Activated CD4-positive, alpha-beta memory T cell treated with anti-CD3 and anti-CD28 coated beads, Interleukin-2, amount 10 ng/mL, durations not matched to agents 7 days and 5 days (primary cell): ENCODE measurements at regions not wholly inside any gene's neighbourhood (a gene's known extent, or its start where the extent isn't known, plus 50 kb on each side); places are given as distances from the start of the nearest gene placed in this dataset.
"Not testable (repeated sequence)": the region's sequence is repeated elsewhere in the genome, so short reads cannot be mapped to it uniquely, and the experiment has no call there.

ENCODE experiments used
- CTCF ChIA-PET: fragments of 350-600 bp; sonication (Branson Sonifier 250); formaldehyde crosslinking; loops from one replicate; lab custom pipeline; 2021; ENCODE audit warnings: antibody characterized with exemption, inconsistent platforms; lab: Charles Lee
- POLR2A ChIA-PET: fragments of 350-600 bp; sonication (Branson Sonifier 250); formaldehyde crosslinking; loops from one replicate; lab custom pipeline; 2021; ENCODE audit warnings: antibody characterized with exemption; lab: Charles Lee
- DNase-seq: peaks from one replicate; pipeline ENCODE4 v3.0.0-alpha.2; 2020
- H3K27ac Mint-ChIP-seq: one replicate; pipeline ENCODE4 v1.8.0; 2021; ENCODE audit warnings: mild to moderate bottlenecking, mixed read lengths
- H3K27me3 Mint-ChIP-seq: one replicate; pipeline ENCODE4 v1.8.0; 2021; ENCODE audit warnings: mixed read lengths
- H3K36me3 Mint-ChIP-seq: one replicate; pipeline ENCODE4 v1.8.0; 2021; ENCODE audit warnings: low read depth, mixed read lengths
- H3K4me1 Mint-ChIP-seq: one replicate; pipeline ENCODE4 v1.8.0; 2021; ENCODE audit warnings: mixed read lengths
- H3K4me3 Mint-ChIP-seq: one replicate; pipeline ENCODE4 v1.8.0; 2021; ENCODE audit warnings: mild to moderate bottlenecking, mixed read lengths
- H3K9me3 Mint-ChIP-seq: one replicate; pipeline ENCODE4 v1.8.0; 2021; ENCODE audit warnings: mixed read lengths

DNA sequence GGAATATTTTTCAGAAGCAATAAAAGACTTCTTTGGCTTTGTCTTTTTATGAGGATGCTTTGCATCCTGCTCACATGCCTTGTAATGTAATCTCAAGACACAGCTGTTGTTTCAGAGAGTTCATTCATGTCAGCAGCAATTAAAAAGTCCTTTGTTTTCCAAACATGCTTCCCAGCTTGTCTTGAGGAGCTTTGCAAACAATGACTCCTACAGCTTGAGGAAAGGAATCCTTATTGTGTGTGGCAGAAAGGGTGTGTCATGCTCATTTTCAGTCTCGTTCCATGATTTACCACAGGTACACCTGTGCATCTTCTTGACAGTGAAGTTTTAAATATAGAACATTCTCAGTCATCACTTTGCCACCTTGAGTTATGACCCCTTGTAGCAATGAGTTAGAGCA lies 139.2 kb upstream of the AADAT start:
- Mint-ChIP-seq H3K27ac (no peak overlapping the region), H3K9me3 (no peaks in the 10 kb centered on the region), H3K4me3 (no peak overlapping the region), H3K4me1 (no peaks in the 10 kb centered on the region), H3K36me3 (no peaks in the 10 kb centered on the region), H3K27me3 (no peaks in the 10 kb centered on the region)
- ChIA-PET POLR2A (no interaction called here), CTCF (no interaction called here)
- no peak for DNase-seq

DNA sequence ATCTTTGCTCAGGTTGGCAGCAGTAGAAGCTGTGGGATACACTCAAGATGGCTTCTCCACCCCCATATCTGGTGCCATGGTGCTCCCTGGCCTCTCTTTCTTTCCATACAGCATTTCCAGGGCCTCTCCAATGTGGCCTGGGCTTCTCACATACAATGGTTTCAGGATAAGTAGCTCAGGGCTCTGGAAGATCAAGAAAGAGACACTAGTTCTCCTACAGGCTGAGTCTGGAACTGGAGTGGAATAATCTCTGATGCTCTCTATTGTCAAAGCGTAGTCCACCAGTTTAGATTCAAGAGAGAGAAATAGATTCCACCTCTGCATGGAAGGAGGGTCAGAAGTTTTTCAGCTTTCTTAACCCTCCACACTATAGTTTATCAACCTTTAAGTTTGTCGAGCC lies 138.2 kb upstream of the AADAT start:
- no peaks in the 10 kb centered on the region for H3K27me3 Mint-ChIP-seq
- POLR2A ChIA-PET: no interaction called here

GRCh38 chr4:170226288-170226687 lies 136.5 kb upstream of the AADAT start:
- H3K4me1 Mint-ChIP-seq: no peaks in the 10 kb centered on the region
- CTCF ChIA-PET: no interaction called here
- POLR2A ChIA-PET: no interaction called here
- H3K27ac Mint-ChIP-seq: no peak overlapping the region
- H3K9me3 Mint-ChIP-seq: no peaks in the 10 kb centered on the region
- no peaks in the 10 kb centered on the region for H3K36me3 Mint-ChIP-seq
- DNase-seq: no peak
- no peaks in the 10 kb centered on the region for H3K27me3 Mint-ChIP-seq
- H3K4me3 Mint-ChIP-seq: no peak overlapping the region

More for the DNA sequence above, 138.2 kb upstream of the AADAT start:
- no peaks in the 10 kb centered on the region for H3K36me3 Mint-ChIP-seq
- H3K27ac Mint-ChIP-seq: no peak overlapping the region
- DNase-seq: no peak
- H3K9me3 Mint-ChIP-seq: no peaks in the 10 kb centered on the region
- CTCF ChIA-PET: interaction anchor here (0.6 kb wide), 1 partner anchor 33 kb away, joined by 3 read pairs; no protein-coding TSS in a partner anchor
- no peaks in the 10 kb centered on the region for H3K4me1 Mint-ChIP-seq
- no peak overlapping the region for H3K4me3 Mint-ChIP-seq

DNA sequence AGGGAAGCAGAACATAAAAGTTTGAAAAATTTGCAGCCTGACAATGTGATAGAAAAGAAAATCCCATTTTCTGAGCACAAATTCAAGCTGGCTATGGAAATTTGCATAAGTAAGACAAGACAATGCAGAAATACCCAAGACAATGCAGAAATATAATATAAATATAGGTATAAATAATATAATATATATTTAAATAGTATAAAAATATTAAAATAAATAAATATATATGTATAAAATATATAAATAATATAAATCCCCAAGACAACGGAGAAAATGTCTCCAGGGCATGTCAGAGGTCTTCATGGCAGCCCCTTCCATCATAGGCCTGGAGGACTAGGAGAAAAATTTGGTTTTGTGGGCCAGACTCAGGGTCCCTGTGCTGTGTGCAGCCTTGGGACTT lies 125.0 kb upstream of the AADAT start:
- DNase-seq: no peak
- Mint-ChIP-seq H3K4me3 (no peak overlapping the region), H3K36me3 (no peaks in the 10 kb centered on the region), H3K4me1 (no peaks in the 10 kb centered on the region), H3K9me3 (peaks cover 22% of the 10 kb centered on the region), H3K27ac (no peak overlapping the region), H3K27me3 (no peaks in the 10 kb centered on the region)
- POLR2A ChIA-PET: no interaction called here
- CTCF ChIA-PET: no interaction called here

- Mint-ChIP-seq H3K27ac (no peak overlapping the region), H3K4me1 (no peaks in the 10 kb centered on the region), H3K27me3 (no peaks in the 10 kb centered on the region), H3K36me3 (no peaks in the 10 kb centered on the region), H3K4me3 (no peak overlapping the region), H3K9me3 (peaks cover 22% of the 10 kb centered on the region)
- ChIA-PET POLR2A (no interaction called here), CTCF (no interaction called here)
- no peak for DNase-seq
Observed at GRCh38 chr4:170214101-170214500, 124.3 kb upstream of the AADAT start.

DNA sequence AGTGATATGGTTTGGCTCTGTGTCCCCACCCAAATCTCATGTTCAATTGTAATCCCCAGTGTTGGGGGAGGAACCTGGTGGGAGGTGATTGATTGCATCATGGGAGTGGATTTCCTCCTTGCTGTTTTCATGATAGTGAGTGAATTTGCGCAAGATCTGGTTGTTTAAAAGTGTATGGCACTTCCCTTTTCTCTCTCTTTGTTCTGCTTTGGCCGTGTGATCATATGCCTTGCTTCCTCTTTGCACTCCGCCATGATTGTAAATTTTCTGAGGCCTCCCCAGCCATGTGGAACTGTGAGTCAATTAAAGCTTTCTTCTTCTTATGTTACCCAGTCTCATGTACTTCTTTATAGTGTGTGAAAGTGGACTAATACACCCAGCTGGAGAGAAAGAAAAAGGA lies 113.0 kb upstream of the AADAT start:
- ChIA-PET POLR2A (no interaction called here), CTCF (no interaction called here)
- H3K4me3 Mint-ChIP-seq: no peak overlapping the region
- H3K9me3 Mint-ChIP-seq: peaks cover 9% of the 10 kb centered on the region
- H3K27ac Mint-ChIP-seq: no peak overlapping the region
- no peak for DNase-seq
- no peaks in the 10 kb centered on the region for H3K27me3 Mint-ChIP-seq
- no peaks in the 10 kb centered on the region for H3K36me3 Mint-ChIP-seq
- H3K4me1 Mint-ChIP-seq: no peaks in the 10 kb centered on the region

GRCh38 chr4:170198747-170199146 lies 109.0 kb upstream of the AADAT start:
- no peaks in the 10 kb centered on the region for H3K4me1 Mint-ChIP-seq
- no peaks in the 10 kb centered on the region for H3K27me3 Mint-ChIP-seq
- H3K4me3 Mint-ChIP-seq: no peak overlapping the region
- ChIA-PET POLR2A (no interaction called here), CTCF (interaction anchor here (0.9 kb wide), 1 partner anchor 9 kb away, joined by 3 read pairs; no protein-coding TSS in a partner anchor)
- H3K9me3 Mint-ChIP-seq: peaks cover 7% of the 10 kb centered on the region
- H3K27ac Mint-ChIP-seq: no peak overlapping the region
- no peak for DNase-seq
- H3K36me3 Mint-ChIP-seq: no peaks in the 10 kb centered on the region

DNA sequence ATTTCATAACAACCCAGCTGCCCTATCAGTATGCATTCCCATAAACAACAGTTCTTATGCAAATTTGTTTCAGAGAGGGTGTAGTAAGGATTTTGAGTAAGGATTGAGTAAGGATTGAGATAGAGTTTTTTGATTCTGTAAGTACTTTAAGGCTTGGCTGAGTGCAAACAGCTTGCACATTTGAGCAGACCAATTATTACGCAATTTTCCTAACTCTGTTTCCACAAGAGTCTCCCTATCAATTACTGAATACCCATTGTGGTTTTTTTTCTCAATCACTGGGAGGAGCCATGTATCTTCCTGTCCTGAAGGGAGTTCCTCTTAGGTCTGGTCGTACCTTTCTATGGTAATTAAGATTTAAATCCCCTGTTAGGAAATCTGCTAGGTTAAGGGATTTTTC lies 105.0 kb upstream of the AADAT start:
- CTCF ChIA-PET, H3K36me3 Mint-ChIP-seq, H3K27me3 Mint-ChIP-seq, POLR2A ChIA-PET, H3K4me3 Mint-ChIP-seq, DNase-seq, H3K9me3 Mint-ChIP-seq, H3K27ac Mint-ChIP-seq, H3K4me1 Mint-ChIP-seq: not testable (repeated sequence)

DNA sequence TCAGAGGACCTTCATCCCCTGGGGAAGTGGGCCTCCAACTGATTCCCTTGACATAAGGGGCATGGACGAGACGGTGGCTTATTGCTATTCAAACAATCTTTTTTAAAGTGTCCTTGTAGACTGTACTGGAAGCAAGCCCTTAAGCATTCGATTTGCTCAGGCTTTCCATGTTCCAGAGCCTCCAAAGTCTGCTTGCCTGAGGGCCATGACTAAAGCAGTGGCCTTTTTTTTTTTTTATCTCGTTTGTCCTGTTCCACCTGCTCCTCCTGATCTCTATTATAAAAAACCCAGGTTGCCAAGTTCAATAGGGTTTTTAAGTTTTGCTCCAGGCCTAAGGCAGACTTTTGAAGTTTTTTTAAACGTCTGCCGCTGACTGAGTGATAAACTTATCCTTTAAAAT lies 103.7 kb upstream of the AADAT start:
- no peak for DNase-seq
- POLR2A ChIA-PET: no interaction called here
- H3K36me3 Mint-ChIP-seq: no peaks in the 10 kb centered on the region

DNA sequence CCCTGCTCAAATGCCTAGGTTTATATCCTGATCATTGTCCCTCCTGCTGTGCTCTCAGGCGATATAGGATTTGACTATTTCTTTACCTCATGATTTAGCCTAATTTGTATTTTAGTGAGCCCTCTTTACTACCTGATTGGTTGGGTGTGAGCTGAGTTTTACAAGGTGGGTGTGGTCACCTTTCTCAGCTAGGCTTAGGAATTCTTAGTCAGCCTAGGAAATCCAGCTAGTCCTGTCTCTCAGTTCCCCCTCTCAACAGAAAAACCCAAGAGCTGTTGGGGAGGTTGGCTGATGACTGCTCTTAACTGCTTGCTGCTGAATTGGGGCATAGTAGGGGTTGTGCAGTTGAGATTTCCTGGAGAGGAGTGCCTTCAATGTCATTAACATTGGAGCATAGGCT lies 100.5 kb upstream of the AADAT start:
- Mint-ChIP-seq H3K4me3 (no peak overlapping the region), H3K27me3 (no peaks in the 10 kb centered on the region), H3K36me3 (no peaks in the 10 kb centered on the region), H3K9me3 (no peaks in the 10 kb centered on the region), H3K4me1 (no peaks in the 10 kb centered on the region), H3K27ac (no peak overlapping the region)
- DNase-seq: no peak
- CTCF ChIA-PET: no interaction called here
- POLR2A ChIA-PET: no interaction called here

More for the DNA sequence above, 103.7 kb upstream of the AADAT start:
- Mint-ChIP-seq H3K9me3 (no peaks in the 10 kb centered on the region), H3K27me3 (no peaks in the 10 kb centered on the region), H3K4me1 (no peaks in the 10 kb centered on the region), H3K4me3 (no peak overlapping the region), H3K27ac (no peak overlapping the region)
- CTCF ChIA-PET: no interaction called here

- Mint-ChIP-seq H3K27me3 (no peaks in the 10 kb centered on the region), H3K27ac (no peak overlapping the region), H3K4me1 (no peaks in the 10 kb centered on the region), H3K36me3 (no peaks in the 10 kb centered on the region), H3K9me3 (no peaks in the 10 kb centered on the region), H3K4me3 (no peak overlapping the region)
- POLR2A ChIA-PET: no interaction called here
- DNase-seq: no peak
- CTCF ChIA-PET: no interaction called here
Observed at GRCh38 chr4:170170861-170171260, 81.1 kb upstream of the AADAT start.

DNA sequence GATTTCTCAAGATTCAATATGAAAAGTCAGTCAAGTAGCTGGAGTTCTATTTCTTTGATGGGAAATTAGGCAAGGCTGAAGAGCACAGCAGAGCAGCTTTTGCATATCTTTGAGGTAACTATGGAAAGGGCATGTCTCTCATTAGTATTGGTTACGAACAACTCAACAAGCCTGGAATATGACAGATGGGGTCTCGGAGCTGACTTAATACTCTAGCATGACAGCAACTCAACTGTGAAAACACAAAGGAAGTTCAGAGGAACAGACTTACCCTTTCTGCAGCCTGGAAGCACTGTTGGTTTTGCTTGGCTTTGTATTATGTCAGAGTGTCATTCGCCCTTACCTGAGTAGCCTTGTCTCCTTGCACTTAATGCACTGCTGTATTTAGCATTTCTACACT lies 79.9 kb upstream of the AADAT start:
- Mint-ChIP-seq H3K36me3 (no peaks in the 10 kb centered on the region), H3K9me3 (no peaks in the 10 kb centered on the region), H3K27me3 (no peaks in the 10 kb centered on the region), H3K27ac (no peak overlapping the region), H3K4me3 (no peak overlapping the region), H3K4me1 (no peaks in the 10 kb centered on the region)
- no peak for DNase-seq
- ChIA-PET POLR2A (no interaction called here), CTCF (no interaction called here)

DNA sequence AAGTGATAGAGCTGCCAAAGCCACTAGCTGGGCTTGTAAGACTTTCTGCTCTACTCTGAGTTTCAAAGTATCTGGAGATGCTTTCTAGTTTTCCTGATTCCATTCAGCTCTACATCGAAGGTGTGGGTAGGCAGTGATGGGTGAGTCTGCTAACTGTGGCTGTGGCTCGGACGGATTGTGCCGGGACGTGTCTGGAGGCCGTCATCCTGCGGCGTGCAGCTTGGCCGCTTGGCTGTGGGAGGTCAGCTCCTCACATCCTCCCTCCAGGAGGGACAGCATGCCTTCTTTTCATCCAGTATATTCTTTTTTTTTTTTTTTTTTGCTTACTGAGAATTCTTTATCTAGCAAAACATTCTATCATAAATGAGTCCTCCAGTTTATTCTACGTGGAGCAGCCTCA lies 77.9 kb upstream of the AADAT start:
- no peak for DNase-seq
- Mint-ChIP-seq H3K36me3 (no peaks in the 10 kb centered on the region), H3K27ac (no peak overlapping the region), H3K9me3 (no peaks in the 10 kb centered on the region), H3K4me3 (no peak overlapping the region), H3K4me1 (no peaks in the 10 kb centered on the region), H3K27me3 (no peaks in the 10 kb centered on the region)
- ChIA-PET CTCF (no interaction called here), POLR2A (no interaction called here)

DNA sequence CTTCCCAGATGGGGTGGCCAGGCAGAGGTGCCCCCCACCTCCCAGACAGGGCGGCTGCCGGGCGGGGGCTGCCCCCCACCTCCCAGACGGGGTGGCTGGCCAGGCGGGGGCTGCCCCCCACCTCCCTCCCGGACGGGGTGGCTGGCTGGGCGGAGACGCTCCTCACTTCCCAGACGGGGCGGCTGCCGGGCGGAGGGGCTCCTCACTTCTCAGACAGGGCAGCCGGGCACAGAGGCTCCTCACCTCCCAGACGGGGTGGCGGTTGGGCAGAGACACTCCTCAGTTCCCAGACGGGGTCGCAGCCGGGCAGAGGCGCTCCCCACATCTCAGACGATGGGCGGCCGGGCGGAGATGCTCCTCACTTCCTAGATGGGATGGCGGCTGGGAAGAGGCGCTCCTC lies 76.4 kb upstream of the AADAT start:
- H3K4me3 Mint-ChIP-seq, H3K4me1 Mint-ChIP-seq, DNase-seq, CTCF ChIA-PET, H3K36me3 Mint-ChIP-seq, H3K27ac Mint-ChIP-seq, H3K9me3 Mint-ChIP-seq, H3K27me3 Mint-ChIP-seq, POLR2A ChIA-PET: not testable (repeated sequence)

DNA sequence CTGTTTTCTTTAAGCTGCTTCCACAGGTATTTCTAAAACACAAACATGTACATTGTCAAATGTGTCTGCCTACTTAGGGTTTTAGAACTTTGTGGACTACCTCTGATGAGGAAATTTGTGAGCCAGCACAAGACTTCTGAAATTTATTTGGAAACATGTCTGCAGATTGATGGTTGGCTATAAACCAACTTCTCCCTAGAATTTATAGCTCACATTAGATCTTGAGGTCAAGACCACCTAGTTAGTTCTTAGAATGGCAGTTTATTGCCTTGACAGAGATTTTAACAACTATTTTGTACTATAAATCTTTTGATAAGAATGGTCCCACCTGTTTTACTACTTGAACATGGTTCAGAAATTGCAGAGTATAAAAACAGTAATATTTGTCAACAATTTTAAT lies 72.7 kb upstream of the AADAT start:
- POLR2A ChIA-PET: no interaction called here
- CTCF ChIA-PET: no interaction called here
- no peaks in the 10 kb centered on the region for H3K27me3 Mint-ChIP-seq
- H3K4me1 Mint-ChIP-seq: no peaks in the 10 kb centered on the region
- no peak for DNase-seq
- no peak overlapping the region for H3K27ac Mint-ChIP-seq
- no peak overlapping the region for H3K4me3 Mint-ChIP-seq
- H3K36me3 Mint-ChIP-seq: no peaks in the 10 kb centered on the region
- no peaks in the 10 kb centered on the region for H3K9me3 Mint-ChIP-seq
